ENCODE measurements at regions not wholly inside any gene's neighbourhood (a gene's known extent, or its start where the extent isn't known, plus 50 kb on each side); places are given as distances from the start of the nearest gene placed in this dataset.

- no peak for DNase-seq (ENCODE audit: low read depth in 2 of 3, low spot score in 1 of 3)
Observed at GRCh38 chr2:172323256-172323655, 104.1 kb upstream of the ITGA6 start.

DNA sequence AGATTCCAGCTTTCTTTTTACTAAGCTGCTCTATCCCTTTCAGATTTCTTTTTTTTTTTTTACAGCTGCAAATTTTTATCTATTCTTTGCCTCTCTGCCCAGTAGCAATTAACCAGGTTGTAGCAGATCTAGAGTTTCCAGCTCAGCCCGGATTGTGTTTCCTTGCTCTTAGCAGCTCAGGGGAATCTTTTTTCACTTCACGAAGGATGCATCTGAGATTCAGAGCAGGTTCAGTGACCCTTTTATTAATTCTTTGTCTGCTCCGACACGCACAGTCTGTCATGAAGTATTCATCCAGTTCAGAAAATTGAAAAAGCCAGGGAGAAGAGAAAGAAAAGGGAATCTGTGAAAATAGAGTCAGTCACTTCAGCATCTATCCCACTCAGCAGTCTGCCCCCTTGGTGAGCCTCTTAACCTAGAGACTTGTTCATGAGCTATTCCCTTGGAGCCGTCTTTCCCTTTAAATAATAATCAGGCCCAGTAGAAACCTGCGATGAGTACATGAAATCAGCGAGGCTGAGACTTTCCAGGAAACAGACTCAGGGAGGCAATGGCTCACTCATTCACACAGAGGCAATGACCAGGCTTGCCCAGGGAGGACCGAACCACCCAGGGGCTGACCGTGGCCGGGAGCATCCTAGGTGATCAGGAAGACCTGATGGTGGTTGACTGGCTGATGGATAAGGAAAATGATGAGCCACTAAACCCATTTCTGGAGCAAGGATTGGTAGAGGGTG is 103.4 kb upstream of the ITGA6 start:
- no peak for DNase-seq (ENCODE audit: low read depth in 2 of 3, low spot score in 1 of 3)

- no peak for DNase-seq (ENCODE audit: low read depth in 2 of 3, low spot score in 1 of 3)
Observed at GRCh38 chr2:172326211-172326509, 101.2 kb upstream of the ITGA6 start.

DNA sequence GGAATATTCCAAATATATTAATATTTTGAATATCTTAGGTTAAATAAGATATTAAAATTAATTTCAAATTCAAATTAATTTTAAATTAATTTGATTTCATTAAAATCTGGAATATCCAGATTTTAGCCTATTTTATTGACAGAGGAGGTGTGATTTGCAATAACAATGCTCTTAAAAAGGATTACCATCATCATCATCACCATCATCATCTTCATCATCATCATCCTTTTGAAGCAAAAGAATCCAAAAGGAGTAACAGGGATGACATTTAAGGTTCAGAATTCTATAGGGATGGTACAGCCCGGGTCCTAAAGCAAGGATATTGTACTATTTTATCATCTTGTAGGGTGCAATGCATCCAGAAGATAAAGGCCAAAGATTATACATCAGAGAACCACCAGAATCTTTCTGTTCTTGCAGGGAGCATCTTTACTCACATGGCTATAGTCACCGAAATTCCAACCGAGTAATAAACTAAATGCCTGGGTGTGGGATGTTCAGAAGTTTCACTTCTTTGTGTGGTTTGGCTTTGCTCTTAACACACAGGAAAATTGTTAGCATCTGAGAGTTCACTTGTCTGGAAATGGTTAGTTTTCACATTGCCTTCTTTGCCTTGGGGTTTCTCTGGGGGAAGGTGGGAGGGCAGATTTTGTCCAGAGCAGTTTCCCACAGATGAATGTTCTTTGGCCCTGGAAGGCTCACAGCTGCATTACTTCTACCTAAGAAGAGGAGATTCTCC is 99.1 kb upstream of the ITGA6 start:
- no peak for DNase-seq (ENCODE audit: low read depth in 2 of 3, low spot score in 1 of 3)

DNA sequence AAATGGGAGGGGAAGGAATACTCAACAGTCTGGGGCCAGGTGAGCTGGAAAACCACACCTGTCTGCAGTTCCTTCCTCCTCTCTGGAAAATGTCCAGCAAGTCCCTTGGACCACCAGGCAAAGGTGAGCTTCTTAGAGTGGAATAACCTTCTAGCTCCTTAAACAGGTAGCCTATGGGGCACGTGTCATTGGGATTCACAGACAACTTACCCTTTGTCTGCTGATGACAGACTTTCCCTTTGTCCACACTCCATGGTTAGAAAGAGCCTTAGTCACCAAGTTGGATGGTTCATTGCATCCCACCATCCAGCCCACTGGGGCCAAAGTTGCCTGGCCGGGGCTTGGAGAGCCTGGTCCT is 98.0 kb upstream of the ITGA6 start:
- no peak for DNase-seq (ENCODE audit: low read depth in 2 of 3, low spot score in 1 of 3)

- no peak for DNase-seq (ENCODE audit: low read depth in 2 of 3, low spot score in 1 of 3)
Observed at GRCh38 chr2:172329774-172330671, 97.4 kb upstream of the ITGA6 start.

- DNase-seq (ENCODE audit: low read depth in 2 of 3, low spot score in 1 of 3) = no peak
Observed at GRCh38 chr2:172332507-172332906, 94.9 kb upstream of the ITGA6 start.

- DNase-seq (ENCODE audit: low read depth in 2 of 3, low spot score in 1 of 3) = no peak
Observed at GRCh38 chr2:172333235-172333977, 94.0 kb upstream of the ITGA6 start.

DNA sequence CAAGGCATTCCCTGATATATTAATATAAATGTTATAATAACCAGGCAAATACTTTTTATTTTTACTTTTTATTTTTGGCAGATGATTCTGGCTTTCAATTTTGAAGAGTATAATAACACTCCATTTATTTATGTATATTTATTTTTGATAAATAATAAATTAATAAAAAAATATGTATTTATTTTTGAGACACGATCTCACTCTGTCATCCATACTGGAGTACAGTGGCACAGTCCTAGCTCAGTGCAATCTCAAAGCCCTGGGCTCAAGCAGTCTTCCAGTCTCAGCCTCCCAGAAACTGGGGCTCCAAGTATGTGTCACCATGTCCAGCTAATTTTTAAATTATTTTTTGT is 93.4 kb upstream of the ITGA6 start:
- DNase-seq (ENCODE audit: low read depth in 2 of 3, low spot score in 1 of 3) = no peak

DNA sequence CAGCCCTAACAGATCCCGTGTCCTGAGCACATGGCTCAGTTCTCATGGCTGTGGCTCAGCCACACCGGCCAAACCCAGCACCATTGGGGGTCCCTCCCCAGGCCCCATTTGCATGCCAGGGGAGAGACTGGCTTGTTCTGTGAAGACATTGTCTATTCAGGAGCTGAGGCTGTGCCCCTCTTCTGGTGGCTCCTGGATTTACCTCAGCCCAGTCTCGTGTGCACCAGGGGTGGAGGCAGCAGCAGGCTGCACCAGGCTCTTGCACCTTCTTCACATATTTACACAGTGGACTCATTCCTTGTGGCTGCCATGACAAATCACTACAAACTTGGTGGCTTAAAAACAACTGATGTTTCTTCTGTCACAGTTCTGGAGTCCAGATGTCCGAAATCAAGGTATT is 92.4 kb upstream of the ITGA6 start:
- no peak for DNase-seq (ENCODE audit: low read depth in 2 of 3, low spot score in 1 of 3)

DNA sequence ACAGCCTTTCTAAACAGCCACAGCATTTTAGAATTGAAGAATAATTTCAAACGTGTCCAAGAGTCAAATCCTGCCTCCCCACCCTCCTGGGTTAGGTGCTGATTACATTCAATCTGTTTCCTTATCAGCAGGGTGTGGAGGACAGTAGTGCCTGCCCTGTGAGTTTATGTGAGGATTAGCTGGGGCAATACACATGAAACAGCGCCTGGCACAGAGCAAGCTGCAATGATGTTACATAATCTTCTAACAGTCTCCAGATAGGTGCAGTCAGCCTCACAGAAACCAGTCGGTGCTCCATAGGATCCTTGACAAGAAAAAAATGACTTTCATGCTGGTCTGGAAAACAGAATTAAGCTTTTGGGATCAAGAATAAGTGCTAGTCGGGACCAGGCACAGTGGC is 91.7 kb upstream of the ITGA6 start:
- no peak for DNase-seq (ENCODE audit: low read depth in 2 of 3, low spot score in 1 of 3)

DNA sequence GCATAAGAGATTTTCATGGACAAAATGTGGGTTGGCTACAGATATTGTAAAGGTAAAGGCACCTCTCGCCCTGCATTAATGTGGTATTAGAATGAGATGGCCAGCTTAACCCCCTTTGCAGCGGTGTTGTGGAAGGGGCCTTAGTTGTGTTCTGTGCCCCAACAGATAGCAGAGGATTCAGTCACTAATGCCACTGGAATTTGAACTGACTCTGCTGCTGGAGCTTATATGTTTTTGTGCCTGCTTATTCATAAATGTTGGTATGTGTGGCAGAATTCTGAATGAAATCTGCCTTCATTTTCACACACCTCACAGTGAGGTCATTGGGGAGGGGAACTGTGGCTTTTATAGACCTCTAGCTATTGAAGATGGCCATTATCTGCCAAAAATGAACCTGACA is 90.7 kb upstream of the ITGA6 start:
- no peak for DNase-seq (ENCODE audit: low read depth in 2 of 3, low spot score in 1 of 3)

DNA sequence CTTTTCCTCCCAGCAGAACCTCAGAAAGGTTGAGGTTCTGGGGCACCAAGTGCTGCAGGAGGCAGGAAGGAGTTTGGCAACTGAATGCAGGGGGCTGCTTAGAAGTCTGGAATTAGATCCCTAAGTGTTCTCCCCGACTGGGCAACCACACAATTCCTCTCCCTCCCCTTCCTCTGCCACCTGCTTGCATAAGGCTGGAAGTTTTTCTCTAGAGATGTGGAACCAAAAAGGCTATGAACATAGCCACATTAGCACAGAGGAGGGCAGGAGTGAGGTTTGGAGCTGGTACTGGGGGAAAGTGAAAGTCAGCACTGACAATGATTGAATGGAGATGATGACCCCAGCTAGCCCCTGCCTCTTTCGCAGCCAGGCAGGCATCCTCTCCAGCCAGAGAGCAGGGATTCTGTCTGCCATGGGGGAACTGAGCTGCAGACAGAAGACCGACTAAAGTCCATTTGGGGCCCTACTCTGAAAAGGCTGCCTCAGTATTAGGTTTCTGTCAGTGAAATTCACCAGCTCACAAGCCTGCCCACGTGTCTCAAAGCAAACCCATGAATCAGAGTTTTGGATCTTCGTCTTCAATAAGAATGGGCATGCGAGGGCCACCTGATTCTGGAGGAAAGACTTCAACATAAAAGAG is 87.9 kb upstream of the ITGA6 start:
- no peak for DNase-seq (ENCODE audit: low read depth in 2 of 3, low spot score in 1 of 3)

- no peak for DNase-seq (ENCODE audit: low read depth in 2 of 3, low spot score in 1 of 3)
Observed at GRCh38 chr2:172340394-172340793, 87.0 kb upstream of the ITGA6 start.

GRCh38 chr2:172342078-172342477 is 85.3 kb upstream of the ITGA6 start:
- DNase-seq (ENCODE audit: low read depth in 2 of 3, low spot score in 1 of 3) = no peak

DNA sequence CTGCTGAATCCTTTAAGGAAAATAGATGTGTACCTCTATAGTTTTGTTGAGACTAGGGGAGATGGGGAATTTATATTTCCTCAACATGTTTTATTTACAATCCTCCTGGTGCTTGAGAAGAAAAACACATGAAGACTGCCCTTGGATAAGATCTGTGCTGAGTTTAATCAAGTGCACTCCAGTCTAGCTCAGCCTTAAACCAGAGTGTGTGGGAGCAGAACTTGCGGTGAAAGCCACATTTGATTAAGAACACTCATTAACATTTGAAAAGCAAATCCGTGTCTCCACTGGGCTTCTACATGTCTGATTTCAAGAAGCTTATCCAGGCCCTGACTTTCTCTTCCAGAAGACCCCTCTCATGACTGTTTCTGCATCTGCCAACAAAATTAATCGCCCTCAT is 84.8 kb upstream of the ITGA6 start:
- no peak for DNase-seq (ENCODE audit: low read depth in 2 of 3, low spot score in 1 of 3)

GRCh38 chr2:172344159-172344558 is 83.2 kb upstream of the ITGA6 start:
- no peak for DNase-seq (ENCODE audit: low read depth in 2 of 3, low spot score in 1 of 3)

- no peak for DNase-seq (ENCODE audit: low read depth in 2 of 3, low spot score in 1 of 3)
Observed at GRCh38 chr2:172345956-172346555, 81.3 kb upstream of the ITGA6 start.

DNA sequence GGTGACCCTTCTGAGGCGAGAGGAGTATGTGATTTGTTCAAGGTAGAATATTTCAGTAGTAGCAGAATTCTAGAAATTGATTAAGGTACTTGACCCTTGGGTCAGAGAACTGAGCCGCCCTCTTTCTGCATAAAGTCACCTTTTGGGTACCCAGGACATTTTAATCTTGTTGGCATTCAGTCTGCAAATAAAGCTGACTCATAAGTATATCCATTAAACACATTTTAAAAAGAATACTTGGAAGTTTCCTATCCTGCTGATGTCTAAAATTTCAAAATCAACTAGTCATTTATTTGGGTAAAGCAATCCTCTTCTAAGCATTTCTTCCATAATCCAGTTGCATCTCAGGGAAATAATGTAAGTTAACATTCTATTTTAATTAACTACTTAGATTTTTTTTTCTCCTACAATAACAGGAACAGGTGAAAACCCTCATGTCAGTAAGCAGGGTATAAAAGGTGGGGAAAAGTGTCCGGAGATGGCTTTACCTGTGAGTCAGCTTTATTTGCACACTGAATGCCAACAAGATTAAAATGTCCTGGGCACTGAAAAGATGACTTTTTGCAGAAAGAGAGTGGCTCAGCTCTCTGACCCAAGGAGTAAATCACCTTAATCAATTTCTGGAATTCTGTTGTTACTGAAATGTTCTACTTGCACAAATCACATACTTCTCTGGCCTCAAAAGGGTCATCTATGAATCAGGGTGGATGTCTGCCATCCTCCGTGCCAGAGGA is 78.7 kb upstream of the ITGA6 start:
- no peak for DNase-seq (ENCODE audit: low read depth in 2 of 3, low spot score in 1 of 3)

Measured in stimulated activated CD4-positive, alpha-beta T cell treated with anti-CD3 and anti-CD28 coated beads, Interleukin-12 subunit alpha, Interleukin-12 subunit beta, amount 100 ng/mL, for 48 hours (primary cell).